ENCODE measurements at regions not wholly inside any gene's neighbourhood (a gene's known extent, or its start where the extent isn't known, plus 50 kb on each side); places are given as distances from the start of the nearest gene placed in this dataset.

GRCh38 chrX:6371353-6371752 lies 142.7 kb upstream of the NLGN4X start:
- DNase-seq (ENCODE audit: low read depth), result no peak
- H3K4me3 ChIP-seq (ENCODE audit: low read length), result no peak overlapping the region
- no peak for TF ChIP-seq CTCF (conservative IDR thresholded peaks at IDR 0.05; ENCODE audit: low read depth, low read length)

- no peak overlapping the region for H3K4me3 ChIP-seq (ENCODE audit: low read length)
- no peak for DNase-seq (ENCODE audit: low read depth)
- no peak for TF ChIP-seq CTCF (conservative IDR thresholded peaks at IDR 0.05; ENCODE audit: low read depth, low read length)
These were observed 134.5 kb upstream of the NLGN4X start for GRCh38 chrX:6363188-6363587.

- no peak for TF ChIP-seq CTCF (conservative IDR thresholded peaks at IDR 0.05; ENCODE audit: low read depth, low read length)
- DNase-seq (ENCODE audit: low read depth), result no peak
- H3K4me3 ChIP-seq (ENCODE audit: low read length), result no peak overlapping the region
These were observed 96.8 kb upstream of the NLGN4X start for GRCh38 chrX:6325437-6325836.

- no peak overlapping the region for H3K4me3 ChIP-seq (ENCODE audit: low read length)
- DNase-seq (ENCODE audit: low read depth), result no peak
- TF ChIP-seq CTCF (conservative IDR thresholded peaks at IDR 0.05; ENCODE audit: low read depth, low read length), result no peak
These were observed 84.7 kb upstream of the NLGN4X start for GRCh38 chrX:6313356-6313755.

- no peak for TF ChIP-seq CTCF (conservative IDR thresholded peaks at IDR 0.05; ENCODE audit: low read depth, low read length)
- DNase-seq (ENCODE audit: low read depth), result no peak
- H3K4me3 ChIP-seq (ENCODE audit: low read length), result no peak overlapping the region
These were observed 82.9 kb upstream of the NLGN4X start for GRCh38 chrX:6311540-6311939.

- no peak for DNase-seq (ENCODE audit: low read depth)
- TF ChIP-seq CTCF (conservative IDR thresholded peaks at IDR 0.05; ENCODE audit: low read depth, low read length), result no peak
- H3K4me3 ChIP-seq (ENCODE audit: low read length), result no peak overlapping the region
These were observed 78.5 kb upstream of the NLGN4X start for GRCh38 chrX:6307156-6307555.

- no peak overlapping the region for H3K4me3 ChIP-seq (ENCODE audit: low read length)
- no peak for DNase-seq (ENCODE audit: low read depth)
- no peak for TF ChIP-seq CTCF (conservative IDR thresholded peaks at IDR 0.05; ENCODE audit: low read depth, low read length)
These were observed 71.1 kb upstream of the NLGN4X start for GRCh38 chrX:6299724-6300123.
